GM21447 (cell line): ENCODE measurements at regions not wholly inside any gene's neighbourhood (a gene's known extent, or its start where the extent isn't known, plus 50 kb on each side); places are given as distances from the start of the nearest gene placed in this dataset.

Source experiments
- ATAC-seq: cut with Tn5 transposase; IDR thresholded peaks from one replicate; pipeline ENCODE4 v1.9.1; 2021; ENCODE audit not compliant: unreplicated experiment

DNA sequence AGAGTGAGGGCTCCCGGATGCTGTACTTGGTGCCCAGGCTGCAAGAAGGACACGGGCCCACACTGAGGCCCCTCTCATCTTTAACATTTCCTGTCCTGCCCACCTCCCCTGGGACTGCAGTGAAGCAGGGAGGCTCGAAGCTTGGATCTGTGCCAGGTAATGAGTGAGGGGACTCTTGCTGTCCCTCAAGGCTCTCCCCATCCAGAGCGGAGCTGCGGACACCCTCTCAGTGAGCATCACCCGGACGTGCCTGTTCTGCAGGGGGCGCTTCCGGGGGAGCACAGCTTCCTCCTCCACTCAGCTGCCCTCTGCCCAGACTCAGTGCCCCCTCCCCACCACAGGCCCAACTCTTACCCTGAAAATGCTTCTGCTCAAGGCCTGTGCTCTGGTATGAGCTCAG is 150.0 kb upstream of the MYCN start:
- ATAC-seq = no peak

DNA sequence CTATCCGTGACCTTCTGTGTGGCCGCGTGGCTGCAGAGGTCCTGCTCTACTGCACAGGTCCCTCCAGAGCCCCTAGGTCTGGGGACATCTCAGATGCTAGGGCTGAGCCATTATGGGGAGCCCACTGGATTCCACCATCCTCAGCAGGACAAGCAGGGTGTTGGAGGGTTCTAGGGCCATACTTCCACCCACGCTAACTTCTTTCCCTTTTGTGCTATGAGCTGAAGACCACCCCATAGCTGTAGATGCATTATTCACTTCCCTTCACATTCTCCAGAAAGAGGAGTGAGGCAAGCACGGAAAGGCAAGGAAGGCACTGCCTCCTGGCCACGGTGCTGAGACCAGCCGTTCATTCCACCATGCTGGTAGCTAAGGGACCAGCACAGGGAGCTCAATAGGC is 149.5 kb upstream of the MYCN start:
- no peak for ATAC-seq

DNA sequence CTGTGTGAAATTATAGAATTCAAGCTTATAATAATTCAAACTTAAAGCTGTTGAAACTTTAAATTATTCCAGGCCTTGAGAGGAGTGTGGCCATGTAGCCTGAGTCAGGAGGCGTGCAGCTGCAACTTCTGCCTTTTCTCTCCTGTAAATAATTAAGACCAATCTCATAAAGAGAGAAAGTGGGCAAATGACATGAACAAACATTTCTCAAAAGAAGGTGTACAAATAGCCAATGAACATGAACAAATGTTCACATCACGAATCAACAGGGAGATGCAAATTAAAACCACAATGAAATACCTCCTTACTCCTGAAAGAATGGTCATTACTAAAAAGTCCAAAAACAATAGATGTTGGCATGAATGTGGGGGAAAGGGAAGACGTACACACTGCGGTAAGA is 149.1 kb upstream of the MYCN start:
- ATAC-seq = no peak

DNA sequence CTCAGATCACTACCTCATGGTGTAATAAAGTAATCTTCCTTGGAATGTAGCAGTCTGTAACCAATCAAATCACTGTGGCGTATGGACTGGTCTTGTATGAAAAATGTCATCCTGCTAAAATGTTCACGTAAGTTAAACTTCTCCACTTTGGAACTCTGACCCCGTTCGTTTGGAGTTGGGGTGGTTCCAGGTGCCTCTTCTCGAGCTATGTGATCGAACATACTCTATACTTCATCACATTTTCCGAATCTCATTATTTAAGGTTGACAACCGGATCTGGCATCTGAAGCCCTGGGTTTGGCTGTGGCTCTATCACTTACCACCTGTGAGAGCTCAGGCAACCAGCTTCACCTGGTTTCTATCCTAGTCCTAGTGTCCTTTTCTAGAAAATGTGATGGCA is 148.0 kb upstream of the MYCN start:
- no peak for ATAC-seq

DNA sequence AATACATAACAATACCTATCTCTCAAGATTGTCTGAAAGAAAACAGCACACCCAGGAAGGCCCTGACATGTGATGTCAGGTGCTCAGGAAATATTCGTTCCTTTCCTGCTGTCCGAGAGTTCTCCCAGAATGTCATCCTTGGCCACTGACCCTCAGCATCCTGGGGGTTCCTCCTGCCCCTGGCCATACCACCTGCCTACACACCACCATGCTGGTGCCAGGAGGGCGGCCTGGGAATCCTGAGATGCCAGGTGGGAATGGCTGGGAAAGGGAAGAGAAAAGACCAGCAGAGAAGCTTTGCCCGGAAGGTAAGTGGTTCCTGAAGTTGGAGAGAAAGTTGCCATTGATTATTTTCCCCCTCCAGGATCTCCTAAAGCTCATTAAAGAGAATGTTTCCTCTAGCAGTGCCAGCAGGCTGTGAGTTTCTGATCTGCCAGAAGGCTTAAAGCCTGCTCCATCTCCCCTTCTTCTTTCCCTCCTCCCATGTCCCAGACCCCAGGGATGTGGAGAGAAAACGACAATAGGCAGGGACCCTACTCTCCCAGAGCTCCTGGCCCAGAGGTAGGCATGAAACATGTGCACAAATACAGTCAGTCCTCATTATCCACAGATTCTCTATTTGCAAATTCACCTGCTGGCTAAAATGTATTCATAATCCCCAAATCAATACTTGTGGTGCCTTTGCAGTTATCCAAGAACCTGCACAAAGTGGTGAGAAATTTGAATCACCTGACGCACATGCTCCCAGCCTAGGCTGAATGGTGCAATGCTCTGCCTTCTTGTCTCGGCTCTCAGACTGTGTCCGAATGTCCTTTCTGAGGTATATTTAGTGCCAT is 147.1 kb upstream of the MYCN start:
- no peak for ATAC-seq

DNA sequence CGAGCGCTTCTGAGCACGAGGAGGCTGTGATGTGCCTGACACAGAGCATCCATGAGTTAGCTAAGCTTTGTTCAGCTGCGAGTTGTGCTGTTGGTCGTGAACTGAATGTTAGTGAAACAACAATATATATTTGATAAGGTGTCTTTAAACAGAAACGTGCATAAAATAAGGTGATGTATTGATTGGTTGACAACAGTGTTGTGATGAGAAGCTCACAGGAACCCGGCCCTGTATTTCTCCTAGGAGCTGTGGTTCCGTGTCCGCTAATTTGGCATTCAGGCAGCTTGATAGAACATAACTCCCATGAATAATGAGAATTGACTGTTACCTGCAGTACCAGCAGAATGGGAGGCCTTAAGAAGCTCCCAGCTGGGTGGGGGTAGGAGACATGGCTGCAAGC is 146.4 kb upstream of the MYCN start:
- ATAC-seq = no peak

DNA sequence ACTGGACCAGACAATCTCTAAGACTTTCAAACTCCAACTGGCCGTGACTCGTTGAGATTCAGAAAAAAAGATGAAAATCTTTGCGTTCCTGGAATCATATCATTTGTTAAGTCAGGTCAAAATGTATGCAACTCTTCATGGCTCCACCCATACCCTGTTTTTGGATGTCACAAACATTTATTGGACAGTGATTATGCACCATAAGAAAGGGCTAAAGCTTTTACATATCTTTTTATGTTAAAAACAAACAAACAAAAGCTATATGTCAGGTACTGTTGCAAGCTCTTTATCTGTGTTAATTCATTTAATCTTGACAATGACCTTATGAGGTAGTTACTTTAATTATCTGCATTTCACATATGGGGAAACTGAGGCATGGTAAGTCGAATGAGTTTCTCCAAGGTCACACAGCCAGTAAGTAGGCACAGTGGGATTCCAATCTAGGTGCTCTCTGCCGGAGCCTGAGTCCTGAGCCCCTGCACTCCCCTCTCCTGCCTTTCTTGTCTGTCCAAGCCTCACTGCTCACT is 145.7 kb upstream of the MYCN start:
- ATAC-seq = no peak

DNA sequence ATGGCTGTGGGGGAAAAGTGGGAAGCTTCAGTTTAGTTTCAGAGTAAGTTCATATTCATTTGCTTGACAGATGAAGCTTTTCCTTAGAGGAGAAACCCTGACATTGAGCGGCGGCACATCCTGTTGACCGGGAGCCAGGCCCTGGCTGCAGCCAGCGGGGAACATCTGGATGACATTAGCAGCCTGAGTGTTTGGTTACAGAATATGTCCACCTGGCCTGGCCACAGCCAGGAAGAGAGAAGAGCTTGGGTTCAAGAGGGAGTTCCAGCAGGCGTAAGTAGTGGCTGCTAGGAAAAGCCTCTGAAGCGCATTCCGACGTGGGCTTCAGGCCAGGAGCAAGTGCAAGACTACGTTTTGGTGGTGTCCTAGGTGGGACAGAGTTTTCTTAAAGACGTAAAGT is 144.9 kb upstream of the MYCN start:
- no peak for ATAC-seq

DNA sequence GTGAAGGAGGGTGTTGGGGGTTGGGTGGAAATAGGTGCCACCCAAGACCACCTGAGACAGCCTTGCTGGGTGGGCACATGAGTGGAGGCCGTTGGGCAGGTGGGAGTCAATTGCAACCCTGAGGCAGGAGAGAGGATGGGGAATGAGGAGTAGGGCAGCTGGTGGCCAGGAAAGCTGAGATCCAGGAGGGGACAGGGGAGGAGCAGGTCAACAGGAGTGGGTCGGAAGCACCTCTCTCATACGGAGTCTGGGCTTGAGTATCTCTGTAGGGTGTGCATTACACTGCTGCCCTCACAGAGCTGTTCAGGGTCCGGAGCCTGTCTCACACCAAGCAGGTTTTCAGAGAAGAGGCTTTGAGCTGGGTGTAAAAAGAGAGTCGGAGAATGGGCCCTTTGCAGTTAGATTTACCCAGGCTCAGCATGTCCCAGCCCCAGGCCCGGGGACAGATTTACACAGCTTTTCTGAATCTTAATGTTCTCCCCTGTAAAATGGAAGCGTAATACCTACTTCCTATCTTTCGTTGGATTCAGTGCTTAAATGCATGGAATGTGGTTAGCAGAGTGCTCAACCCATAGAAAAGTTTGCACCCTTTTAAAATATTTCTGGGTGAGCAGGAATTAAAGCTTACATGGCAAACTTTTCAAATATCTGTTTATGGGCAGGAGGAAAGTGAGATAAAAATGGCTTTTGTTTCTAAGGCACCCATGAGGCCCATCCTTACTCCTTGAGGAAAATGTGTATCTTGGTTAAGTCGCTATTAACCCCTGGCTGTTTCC is 144.0 kb upstream of the MYCN start:
- ATAC-seq = no peak

DNA sequence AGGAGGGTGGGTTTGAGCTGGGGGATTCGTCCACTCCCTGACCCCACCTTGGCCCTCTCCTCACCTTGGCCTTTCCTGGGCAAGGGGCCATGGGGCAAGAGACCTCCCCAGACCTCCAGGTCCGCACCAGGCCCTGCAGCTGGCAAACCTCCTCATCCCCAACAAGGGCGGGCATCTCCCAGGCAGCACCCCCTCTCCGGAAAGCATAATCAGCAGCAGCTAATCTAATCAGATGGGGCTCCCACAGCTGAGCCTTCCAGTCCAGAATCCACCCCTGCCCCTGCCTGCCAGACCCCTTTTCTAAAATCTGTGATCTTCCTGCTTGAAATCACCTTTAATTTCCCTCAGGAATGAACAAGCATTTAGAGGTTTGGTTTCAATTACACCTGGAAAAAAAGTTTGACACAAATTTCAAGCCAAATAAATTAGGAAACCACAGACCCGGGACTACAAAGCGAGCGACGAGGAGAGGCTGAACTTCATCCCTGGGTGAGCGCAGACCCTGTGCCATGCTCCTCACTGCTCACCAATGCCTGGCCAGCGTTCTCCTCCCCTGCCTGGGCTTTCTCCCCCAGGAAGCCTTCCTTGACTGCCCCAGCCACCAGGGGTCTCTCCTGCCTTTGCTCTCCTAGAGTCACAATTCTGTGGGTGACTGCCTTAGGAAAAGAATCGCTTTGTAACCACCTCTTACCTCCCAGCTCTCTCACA is 143.0 kb upstream of the MYCN start:
- no peak for ATAC-seq

DNA sequence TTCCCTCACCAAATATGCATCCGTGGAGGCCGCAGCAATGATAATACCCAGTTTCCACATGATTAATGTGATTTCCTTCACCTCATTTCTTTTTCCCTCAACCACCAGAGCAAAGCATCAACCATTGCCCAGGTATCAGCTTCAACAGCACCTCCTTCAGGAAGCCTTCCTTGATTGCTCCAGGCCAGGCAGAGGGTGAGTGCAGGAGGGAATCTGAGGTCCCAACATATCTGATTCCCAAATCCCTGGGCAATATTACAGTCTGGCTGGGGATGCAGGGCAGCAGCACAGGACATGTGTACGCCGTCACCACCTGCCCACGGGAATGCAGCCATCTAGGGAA is 142.4 kb upstream of the MYCN start:
- no peak for ATAC-seq

DNA sequence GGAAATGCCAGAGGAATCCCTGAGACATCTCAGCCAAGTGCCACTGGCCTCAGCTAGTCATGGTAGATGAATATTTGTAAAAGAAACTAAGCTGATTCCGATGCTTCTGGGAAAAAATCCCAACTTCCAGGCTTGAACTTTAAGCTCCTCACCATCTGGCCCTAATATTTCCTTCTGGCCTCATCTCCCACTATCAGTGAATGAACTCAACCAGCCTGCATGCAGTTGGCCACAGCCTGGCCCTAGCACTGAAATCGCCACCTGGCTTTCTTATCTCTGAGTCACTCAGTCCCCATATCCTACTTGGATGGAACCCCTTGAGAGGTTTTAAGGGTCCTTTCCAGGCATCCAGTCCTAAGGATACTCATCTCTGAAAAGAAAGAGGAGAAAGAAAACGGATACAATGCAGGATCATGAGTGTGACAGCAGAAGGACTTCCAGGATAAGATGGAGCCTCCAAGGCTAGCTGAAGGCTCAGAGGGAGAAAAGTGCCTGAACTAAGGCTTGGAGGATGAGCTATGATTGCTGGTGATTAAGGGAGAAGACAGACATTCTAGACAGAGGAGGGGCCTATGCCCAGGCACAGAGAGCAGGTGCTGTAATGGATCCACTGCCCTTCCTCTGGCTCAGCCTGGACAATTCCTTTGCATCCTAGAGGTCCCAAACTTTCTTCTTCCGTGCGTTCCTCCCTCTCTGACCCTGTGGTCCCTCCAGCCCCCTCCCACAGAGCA is 141.5 kb upstream of the MYCN start:
- ATAC-seq = no peak

DNA sequence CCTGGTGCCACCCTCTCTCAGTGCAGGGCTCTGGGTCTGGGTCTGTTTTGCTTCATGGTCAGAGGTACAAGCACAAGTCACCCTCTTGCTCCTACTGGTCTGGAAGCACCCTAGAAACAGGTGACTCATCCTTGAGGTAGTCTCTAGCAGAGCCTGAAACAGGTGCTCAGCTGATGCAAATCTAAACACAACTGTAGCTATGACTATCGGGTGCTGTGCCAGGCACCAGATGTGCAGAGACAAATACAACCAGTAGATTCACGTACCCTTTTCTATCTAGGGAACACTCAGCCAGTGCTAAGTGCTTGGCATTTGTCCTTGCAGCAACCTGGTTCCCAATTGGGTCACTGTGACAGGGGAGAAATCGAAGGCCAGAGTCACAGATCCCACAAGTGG is 140.9 kb upstream of the MYCN start:
- no peak for ATAC-seq

DNA sequence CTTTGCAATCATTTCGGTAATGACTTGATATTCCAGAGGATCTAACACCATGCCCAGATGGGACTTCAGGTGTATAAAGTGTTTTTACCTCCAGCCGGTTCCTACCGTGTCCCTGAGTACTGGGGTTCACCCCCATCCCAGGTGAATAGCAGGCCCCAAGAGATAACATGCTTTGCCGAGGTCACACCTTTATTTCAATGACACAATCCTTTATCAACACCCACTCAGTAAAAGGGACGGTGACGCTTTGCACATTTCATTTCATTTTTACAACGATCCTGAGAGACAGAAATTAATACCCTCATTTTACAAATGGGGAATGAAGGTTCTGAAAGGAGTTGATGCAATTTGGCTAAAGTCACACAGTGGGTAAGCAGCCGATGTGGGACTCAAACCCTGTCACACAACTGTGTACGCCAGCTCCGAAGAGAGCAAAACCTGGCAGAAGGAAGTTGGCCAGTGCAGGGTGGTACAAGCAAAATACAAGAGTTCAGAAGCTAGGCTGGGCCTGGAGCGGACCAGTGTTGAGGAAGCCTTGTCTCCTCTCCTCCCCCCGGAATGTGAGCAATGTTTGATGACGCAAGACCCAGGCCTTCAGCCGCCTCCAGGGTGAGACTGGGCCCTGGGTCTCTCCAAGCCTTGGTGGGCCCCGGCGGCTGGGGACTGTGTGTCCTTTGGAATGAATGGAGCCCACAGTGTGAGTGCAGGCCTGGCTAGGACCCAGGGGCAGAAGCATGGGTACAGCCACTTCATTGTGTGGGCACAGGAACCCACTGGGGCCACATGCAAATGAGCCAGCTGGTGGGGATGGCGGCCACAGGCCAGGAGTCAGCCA is 139.6 kb upstream of the MYCN start:
- ATAC-seq = no peak

DNA sequence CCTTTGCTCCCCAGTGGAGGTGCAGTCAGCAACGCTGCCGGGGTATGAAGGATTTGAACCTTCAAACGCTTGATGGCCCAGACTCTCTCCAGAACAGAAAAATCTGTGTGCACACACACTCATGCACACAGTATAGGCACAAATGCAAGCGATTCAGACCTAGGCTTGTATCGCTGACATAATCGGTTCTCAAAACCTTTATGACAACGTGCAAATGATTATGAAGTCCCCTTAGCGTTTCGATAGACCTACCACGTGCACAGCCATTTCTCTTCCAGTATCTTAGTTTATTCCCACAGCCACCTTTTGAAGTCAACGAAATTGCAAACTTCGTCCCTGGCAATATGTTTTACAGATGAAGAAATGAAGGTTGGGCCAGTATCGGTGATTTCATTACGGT is 138.9 kb upstream of the MYCN start:
- ATAC-seq = no peak

DNA sequence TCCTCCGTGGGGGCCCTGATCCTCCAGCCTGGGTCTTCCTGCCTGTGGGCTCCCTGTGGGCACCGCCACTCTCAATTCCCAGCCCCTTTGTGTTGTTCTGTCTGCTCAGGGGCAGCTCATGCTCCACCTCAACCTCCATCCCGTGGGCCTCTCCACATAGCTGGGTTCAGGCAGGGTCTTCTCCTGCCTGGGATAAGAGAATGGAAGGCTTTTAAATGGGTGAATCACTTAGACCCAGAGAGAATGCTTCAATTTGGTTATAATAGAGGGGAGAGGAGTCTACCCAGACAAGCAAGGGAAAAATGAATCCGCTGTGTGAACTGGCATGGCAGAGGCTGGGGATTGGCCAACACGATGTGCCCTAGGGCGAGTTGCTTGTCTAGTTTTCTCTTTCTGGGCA is 138.4 kb upstream of the MYCN start:
- no peak for ATAC-seq

DNA sequence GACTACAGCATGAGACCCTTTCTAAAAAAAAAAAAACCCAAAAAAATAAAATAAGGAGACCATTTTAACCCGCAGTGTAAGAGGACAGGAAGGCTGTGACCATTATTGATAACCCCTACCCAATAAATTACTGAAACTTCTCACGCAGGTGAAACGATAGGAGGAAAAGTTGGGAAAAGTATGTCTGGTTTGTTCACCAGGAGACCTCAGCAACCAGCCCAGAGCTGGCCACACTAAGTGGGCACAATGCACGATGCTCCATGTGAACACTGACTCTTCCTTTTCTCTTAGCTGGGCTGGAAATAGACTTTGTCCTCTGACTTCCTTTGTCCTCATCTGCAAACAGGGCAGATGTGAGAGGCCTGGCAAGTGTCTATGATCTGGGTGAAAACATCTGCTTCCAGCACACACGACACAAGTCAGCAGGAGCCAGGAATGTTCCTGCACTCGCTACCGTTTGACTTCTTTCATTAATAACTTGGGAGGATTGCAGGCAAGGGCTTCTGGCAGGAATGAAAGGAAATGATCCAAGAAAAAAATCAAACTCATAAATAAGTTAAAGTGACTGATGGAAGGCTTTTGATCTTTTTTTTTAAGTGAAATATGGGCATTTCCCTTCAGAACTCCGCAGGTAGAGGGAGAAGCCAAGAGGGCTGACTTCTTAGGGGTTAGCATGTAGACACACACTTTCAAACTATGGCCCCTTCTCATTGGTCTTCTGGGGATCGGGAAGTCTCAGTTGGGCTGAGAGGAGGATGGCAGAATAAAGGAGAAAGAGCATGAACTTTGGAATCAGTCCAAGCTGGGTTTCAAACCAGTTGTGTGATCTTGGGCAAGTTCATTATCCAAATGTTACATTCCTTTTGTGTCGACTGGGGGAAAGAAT is 137.4 kb upstream of the MYCN start:
- no peak for ATAC-seq

DNA sequence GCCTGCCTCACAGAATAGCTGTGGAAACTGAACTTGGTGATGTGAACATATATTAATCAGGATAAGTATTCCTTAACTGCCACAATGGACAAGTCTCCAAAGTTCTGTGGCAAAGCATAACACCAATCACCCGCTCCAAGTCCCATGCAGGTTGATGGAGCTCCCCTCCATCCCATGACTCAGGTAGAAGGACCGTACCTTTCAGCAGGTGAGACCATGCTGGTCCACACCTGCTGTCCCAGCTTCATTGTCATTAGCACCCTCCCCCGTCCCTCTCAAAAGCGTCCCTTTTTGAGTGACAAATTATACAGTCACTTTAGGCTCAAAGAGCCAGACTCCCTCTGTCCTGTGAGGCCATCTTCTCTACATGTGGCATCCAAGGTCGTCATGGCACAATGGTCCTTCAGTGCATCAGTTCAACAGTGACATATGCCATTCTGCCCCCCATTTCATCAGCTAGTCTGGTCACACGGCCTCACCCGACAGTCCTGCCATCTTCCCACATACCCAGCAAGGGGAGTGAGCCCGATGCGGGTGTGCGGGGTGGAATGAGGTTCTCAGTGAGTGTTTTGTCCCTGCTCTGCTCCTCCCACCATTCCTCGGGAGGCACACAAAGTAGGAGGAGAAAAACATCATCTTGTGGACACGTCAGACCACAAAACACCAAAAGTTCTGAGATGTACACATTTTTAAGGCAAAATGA is 136.7 kb upstream of the MYCN start:
- no peak for ATAC-seq

DNA sequence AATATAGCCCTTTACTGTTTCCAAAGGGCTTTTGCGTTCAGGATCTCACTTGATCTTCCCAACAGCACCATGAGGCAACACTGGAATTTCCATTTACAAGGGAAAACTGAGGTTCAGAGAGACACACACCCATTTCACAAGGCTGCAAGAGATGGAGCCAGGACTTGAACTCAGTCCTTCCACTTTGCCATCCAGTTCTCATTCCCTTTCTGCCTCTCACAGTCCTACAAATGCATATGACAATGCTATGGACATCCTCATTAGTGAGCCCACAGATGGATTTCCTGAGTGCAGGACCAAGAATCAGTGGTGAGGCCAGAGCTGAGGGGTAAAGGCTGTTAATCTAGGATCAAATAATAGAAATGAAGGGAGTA is 136.1 kb upstream of the MYCN start:
- ATAC-seq = no peak
